RWPE2 (cell line): ENCODE measurements at regions not wholly inside any gene's neighbourhood (a gene's known extent, or its start where the extent isn't known, plus 50 kb on each side); places are given as distances from the start of the nearest gene placed in this dataset.

Experiments
- ATAC-seq: fragments of 200-7000 bp; cut with Tn5 transposase; 3 replicates; pipeline ENCODE4 v1.9.1; 2021; ENCODE audit warnings: low read depth
- DNase-seq: peaks from one replicate; pipeline ENCODE4 v3.0.0-alpha.2; 2020; ENCODE audit warnings: low spot score
- H3K27ac ChIP-seq: fragments of 450-650 bp; 2 replicates; pipeline ENCODE4 v1.5.1; 2017; ENCODE audit warnings: mild to moderate bottlenecking; ENCODE audit not compliant: poor library complexity, severe bottlenecking
- H3K27me3 ChIP-seq: fragments of 250-450 bp; sonication (Bioruptor Pico); 2 replicates; pipeline ENCODE4 v1.5.1; 2021; ENCODE audit warnings: mild to moderate bottlenecking, moderate library complexity; ENCODE audit not compliant: insufficient read depth, poor library complexity, severe bottlenecking
- H3K36me3 ChIP-seq: fragments of 250-450 bp; sonication (Bioruptor Pico); 2 replicates; pipeline ENCODE4 v1.5.1; 2020; ENCODE audit warnings: low read depth, mild to moderate bottlenecking, moderate library complexity
- H3K4me1 ChIP-seq: fragments of 250-450 bp; sonication (Bioruptor Pico); 2 replicates; pipeline ENCODE4 v1.5.1; 2021; ENCODE audit warnings: mild to moderate bottlenecking, moderate library complexity; ENCODE audit not compliant: insufficient read depth, poor library complexity, severe bottlenecking
- H3K4me3 ChIP-seq: fragments of 250-450 bp; sonication (Bioruptor Pico); 2 replicates; pipeline ENCODE4 v1.5.1; 2021; ENCODE audit warnings: mild to moderate bottlenecking, moderate library complexity; ENCODE audit not compliant: severe bottlenecking
- H3K9me3 ChIP-seq: fragments of 250-450 bp; sonication (Bioruptor Pico); 2 replicates; pipeline ENCODE4 v1.5.1; 2021; ENCODE audit warnings: mild to moderate bottlenecking, moderate library complexity; ENCODE audit not compliant: severe bottlenecking
- CTCF ChIP-seq: fragments of 450-650 bp; IDR thresholded peaks from one replicate; pipeline ENCODE4 v1.5.1; 2017; ENCODE audit warnings: mild to moderate bottlenecking, moderate library complexity; ENCODE audit not compliant: poor library complexity, severe bottlenecking

- Histone ChIP-seq H3K4me3 (no peak overlapping the region), H3K27ac (no peak overlapping the region), H3K4me1 (peaks cover 9% of the 10 kb centered on the region), H3K36me3 (no peaks in the 10 kb centered on the region), H3K9me3 (no peaks in the 10 kb centered on the region), H3K27me3 (no peaks in the 10 kb centered on the region)
- TF ChIP-seq CTCF, result no peak
- no peak for DNase-seq
- ATAC-seq, result peak; percentile 44; the same call in 2 of the 3 replicates
Observed at GRCh38 chr10:60446851-60447250, 57.2 kb upstream of the ANK3 start.

DNA sequence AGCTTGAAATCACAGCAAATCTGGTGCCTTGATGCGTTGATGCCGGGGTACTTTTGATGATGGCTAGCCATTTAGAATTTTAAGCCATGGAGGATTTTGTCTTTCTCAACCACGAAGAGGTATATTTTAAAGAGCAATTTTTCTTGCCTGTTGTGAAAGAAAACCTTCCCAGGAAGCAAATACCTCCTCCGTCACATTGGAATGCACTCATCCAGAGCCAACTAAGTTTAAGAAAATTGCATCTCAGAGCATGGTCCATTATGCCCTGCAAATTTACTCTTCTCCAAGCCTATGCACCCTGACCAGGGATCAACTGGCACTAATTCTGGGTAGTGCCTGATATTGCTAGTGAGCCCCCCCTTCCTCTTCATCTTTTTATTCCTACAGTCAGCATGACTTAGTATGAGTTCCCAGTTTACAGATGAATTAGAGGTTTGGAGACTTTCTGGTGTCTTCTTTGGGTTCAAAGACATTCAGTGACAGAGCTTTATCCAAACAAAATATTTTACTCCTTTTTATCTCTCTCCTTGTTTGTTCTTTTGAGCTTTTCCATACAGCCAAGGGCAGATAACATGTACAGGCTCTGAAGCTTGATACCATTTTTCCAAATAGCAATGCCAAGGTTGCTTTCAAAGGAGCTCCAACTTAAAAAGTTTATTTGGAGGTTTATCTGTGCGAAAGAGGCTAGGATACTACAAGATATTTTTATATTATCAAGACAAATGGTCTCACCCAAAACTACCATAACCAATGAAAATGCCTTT lies 56.6 kb upstream of the ANK3 start:
- Histone ChIP-seq H3K27me3 (no peaks in the 10 kb centered on the region), H3K36me3 (no peaks in the 10 kb centered on the region), H3K9me3 (no peaks in the 10 kb centered on the region), H3K27ac (peak overlapping the region; percentile 6), H3K4me3 (no peak overlapping the region), H3K4me1 (peaks cover 9% of the 10 kb centered on the region)
- DNase-seq (no peak), ATAC-seq (no peak)
- no peak for TF ChIP-seq CTCF

- no peak for ATAC-seq
- Histone ChIP-seq H3K9me3 (no peaks in the 10 kb centered on the region), H3K27ac (no peak overlapping the region), H3K4me3 (no peak overlapping the region), H3K4me1 (peaks cover 9% of the 10 kb centered on the region), H3K36me3 (no peaks in the 10 kb centered on the region), H3K27me3 (no peaks in the 10 kb centered on the region)
- peak; percentile 89 for TF ChIP-seq CTCF
- DNase-seq, result no peak
Observed at GRCh38 chr10:60444494-60445064, 54.9 kb upstream of the ANK3 start.

DNA sequence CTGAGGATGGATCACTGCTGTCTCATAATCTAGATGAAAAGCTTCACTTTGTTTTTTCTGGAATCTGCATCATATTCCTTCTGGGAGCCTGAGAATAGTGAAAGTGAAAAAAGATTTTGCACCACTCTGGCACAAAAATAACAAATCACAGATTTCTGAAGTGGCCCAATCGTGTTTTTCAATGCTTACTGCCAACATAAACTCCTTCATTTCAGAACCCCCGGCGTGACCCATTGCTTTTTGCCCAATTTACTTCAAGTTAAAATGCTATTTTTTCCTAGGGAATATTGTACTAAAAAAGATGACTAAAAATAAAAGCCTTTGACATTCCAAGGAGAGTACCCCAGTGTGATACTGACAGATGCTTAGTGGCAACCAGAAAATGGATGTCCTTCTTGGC lies 53.7 kb upstream of the ANK3 start:
- no peak for ATAC-seq
- peaks cover 9% of the 10 kb centered on the region for H3K4me1 ChIP-seq
- no peak for TF ChIP-seq CTCF

DNA sequence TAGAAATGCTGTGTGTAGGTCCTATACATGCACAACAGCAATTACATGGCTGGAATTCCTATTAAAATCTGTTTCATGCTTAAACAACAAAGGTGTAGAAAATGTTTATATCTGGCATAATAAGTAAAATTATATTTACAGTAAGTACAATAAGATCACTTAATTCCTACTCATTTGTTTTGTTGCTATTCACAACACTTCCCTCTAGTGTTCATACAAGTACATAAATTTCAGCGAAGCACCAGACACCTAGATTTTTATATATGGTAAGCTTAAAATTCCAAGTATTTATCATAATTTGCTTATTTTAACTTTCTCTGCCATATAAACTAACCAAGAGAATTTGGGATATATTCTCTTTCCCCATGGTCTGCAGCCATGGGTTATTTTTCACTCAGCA lies 51.8 kb upstream of the ANK3 start:
- TF ChIP-seq CTCF, result peak; percentile 66
- ATAC-seq (no peak), DNase-seq (no peak)
- H3K27ac ChIP-seq, result no peak overlapping the region
- H3K4me1 ChIP-seq, result peaks cover 3% of the 10 kb centered on the region
- H3K27me3 ChIP-seq, result no peaks in the 10 kb centered on the region
- H3K9me3 ChIP-seq, result no peaks in the 10 kb centered on the region
- no peaks in the 10 kb centered on the region for H3K36me3 ChIP-seq
- H3K4me3 ChIP-seq, result no peak overlapping the region

More for the DNA sequence above, 53.7 kb upstream of the ANK3 start:
- H3K36me3 ChIP-seq, result no peaks in the 10 kb centered on the region
- DNase-seq, result no peak
- H3K9me3 ChIP-seq, result no peaks in the 10 kb centered on the region
- H3K27ac ChIP-seq, result no peak overlapping the region
- H3K4me3 ChIP-seq, result no peak overlapping the region
- no peaks in the 10 kb centered on the region for H3K27me3 ChIP-seq
